ENCODE measurements at regions not wholly inside any gene's neighbourhood (a gene's known extent, or its start where the extent isn't known, plus 50 kb on each side); places are given as distances from the start of the nearest gene placed in this dataset.

DNA sequence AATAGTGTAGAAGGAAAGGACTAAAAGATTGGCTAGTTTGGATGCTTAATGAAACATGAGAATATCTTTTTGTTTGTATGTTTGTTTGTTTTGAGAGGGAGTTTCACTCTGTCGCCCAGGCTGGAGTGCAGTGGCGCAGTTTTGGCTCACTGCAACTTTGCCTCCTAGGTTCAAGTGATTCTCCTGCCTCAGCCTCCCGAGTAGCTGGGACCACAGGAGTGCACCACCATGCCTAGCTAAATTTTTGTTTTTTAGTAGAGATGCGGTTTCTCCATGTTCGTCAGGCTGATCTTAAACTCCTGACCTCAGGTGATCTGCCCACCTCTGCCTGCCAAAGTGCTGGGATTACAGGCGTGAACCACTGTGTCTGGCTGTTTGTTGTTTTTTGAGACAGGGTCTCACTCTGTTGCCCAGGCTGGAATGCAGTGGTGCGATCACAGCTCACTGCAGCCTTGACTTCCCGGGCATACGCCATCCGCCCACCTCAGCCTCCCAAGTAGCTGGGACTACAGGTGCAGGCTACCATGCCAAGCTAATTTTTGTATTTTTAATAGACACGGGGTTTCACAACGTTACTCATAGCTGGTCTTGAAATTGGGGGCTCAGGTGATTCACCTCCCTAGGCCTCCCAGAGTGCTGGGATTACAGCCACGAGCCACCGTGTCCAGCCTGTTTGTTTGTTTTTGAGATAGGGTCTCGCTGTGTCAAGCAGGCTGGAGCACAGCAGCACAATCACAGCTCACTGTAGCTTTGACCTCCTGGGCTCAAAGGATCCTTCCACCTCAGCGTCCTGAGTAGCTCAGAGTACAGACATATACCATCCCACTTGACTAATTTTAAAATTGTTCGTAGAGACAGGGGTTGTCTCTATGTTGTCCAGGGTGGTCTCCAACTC lies 209.2 kb downstream of the MYCN start:
- no peaks in the 10 kb centered on the region for H3K27me3 ChIP-seq (replicated peaks; ENCODE audit: insufficient read depth)
- TF ChIP-seq, protein P1, sequence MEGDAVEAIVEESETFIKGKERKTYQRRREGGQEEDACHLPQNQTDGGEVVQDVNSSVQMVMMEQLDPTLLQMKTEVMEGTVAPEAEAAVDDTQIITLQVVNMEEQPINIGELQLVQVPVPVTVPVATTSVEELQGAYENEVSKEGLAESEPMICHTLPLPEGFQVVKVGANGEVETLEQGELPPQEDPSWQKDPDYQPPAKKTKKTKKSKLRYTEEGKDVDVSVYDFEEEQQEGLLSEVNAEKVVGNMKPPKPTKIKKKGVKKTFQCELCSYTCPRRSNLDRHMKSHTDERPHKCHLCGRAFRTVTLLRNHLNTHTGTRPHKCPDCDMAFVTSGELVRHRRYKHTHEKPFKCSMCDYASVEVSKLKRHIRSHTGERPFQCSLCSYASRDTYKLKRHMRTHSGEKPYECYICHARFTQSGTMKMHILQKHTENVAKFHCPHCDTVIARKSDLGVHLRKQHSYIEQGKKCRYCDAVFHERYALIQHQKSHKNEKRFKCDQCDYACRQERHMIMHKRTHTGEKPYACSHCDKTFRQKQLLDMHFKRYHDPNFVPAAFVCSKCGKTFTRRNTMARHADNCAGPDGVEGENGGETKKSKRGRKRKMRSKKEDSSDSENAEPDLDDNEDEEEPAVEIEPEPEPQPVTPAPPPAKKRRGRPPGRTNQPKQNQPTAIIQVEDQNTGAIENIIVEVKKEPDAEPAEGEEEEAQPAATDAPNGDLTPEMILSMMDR (IDR thresholded peaks at IDR 0.05), result no peak
- ATAC-seq (ENCODE audit: insufficient number of reproducible peaks, low FRiP score, low read depth) (no peak), DNase-seq (ENCODE audit: low spot score) (no peak)
- H3K36me3 ChIP-seq, result no peaks in the 10 kb centered on the region
- H3K27ac ChIP-seq, result no peak overlapping the region
- no peak overlapping the region for H3K4me3 ChIP-seq
- H3K9me3 ChIP-seq, result no peaks in the 10 kb centered on the region
- H3K4me1 ChIP-seq (ENCODE audit: control insufficient read depth in 1 of 2, low read depth in 2 of 2), result no peaks in the 10 kb centered on the region

- Histone ChIP-seq H3K4me1 (ENCODE audit: control insufficient read depth in 1 of 2, low read depth in 2 of 2) (no peaks in the 10 kb centered on the region), H3K27me3 (replicated peaks; ENCODE audit: insufficient read depth) (no peaks in the 10 kb centered on the region), H3K9me3 (no peaks in the 10 kb centered on the region), H3K36me3 (no peaks in the 10 kb centered on the region), H3K27ac (no peak overlapping the region), H3K4me3 (no peak overlapping the region)
- no peak for DNase-seq (ENCODE audit: low spot score)
- TF ChIP-seq, protein P1 (IDR thresholded peaks at IDR 0.05), result no peak
- no peak for ATAC-seq (ENCODE audit: insufficient number of reproducible peaks, low FRiP score, low read depth)
Observed at GRCh38 chr2:16148632-16149348, 208.4 kb downstream of the MYCN start.

- H3K27ac ChIP-seq, result no peak overlapping the region
- H3K36me3 ChIP-seq, result no peaks in the 10 kb centered on the region
- H3K27me3 ChIP-seq (replicated peaks; ENCODE audit: insufficient read depth), result no peaks in the 10 kb centered on the region
- DNase-seq (ENCODE audit: low spot score) (no peak), ATAC-seq (ENCODE audit: insufficient number of reproducible peaks, low FRiP score, low read depth) (no peak)
- no peaks in the 10 kb centered on the region for H3K4me1 ChIP-seq (ENCODE audit: control insufficient read depth in 1 of 2, low read depth in 2 of 2)
- no peaks in the 10 kb centered on the region for H3K9me3 ChIP-seq
- no peak overlapping the region for H3K4me3 ChIP-seq
- TF ChIP-seq, protein P1 (IDR thresholded peaks at IDR 0.05), result no peak
Observed at GRCh38 chr2:16142383-16143361, 202.3 kb downstream of the MYCN start.

DNA sequence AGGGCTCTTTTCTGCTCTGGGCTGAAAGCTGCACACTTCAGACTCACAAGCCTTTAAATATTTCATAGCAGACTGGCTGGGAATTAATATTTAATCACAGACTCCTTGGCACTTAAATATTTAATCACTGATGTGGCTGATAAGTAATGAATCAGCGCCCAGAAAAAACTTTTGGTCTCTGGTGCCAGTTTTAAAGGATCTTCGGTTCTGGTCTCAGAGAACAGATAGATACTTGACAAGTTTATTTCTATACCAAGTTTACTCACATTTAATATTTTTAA lies 201.2 kb downstream of the MYCN start:
- H3K27ac ChIP-seq, result no peak overlapping the region
- H3K27me3 ChIP-seq (replicated peaks; ENCODE audit: insufficient read depth), result no peaks in the 10 kb centered on the region
- no peaks in the 10 kb centered on the region for H3K4me1 ChIP-seq (ENCODE audit: control insufficient read depth in 1 of 2, low read depth in 2 of 2)
- no peaks in the 10 kb centered on the region for H3K9me3 ChIP-seq
- H3K4me3 ChIP-seq, result no peak overlapping the region
- TF ChIP-seq, protein P1 (IDR thresholded peaks at IDR 0.05), result no peak
- DNase-seq (ENCODE audit: low spot score) (no peak), ATAC-seq (ENCODE audit: insufficient number of reproducible peaks, low FRiP score, low read depth) (no peak)
- no peaks in the 10 kb centered on the region for H3K36me3 ChIP-seq
